H4 (cell line): ENCODE measurements at regions not wholly inside any gene's neighbourhood (a gene's known extent, or its start where the extent isn't known, plus 50 kb on each side); places are given as distances from the start of the nearest gene placed in this dataset.
"Not testable (repeated sequence)": the region's sequence is repeated elsewhere in the genome, so short reads cannot be mapped to it uniquely, and the experiment has no call there.

Source experiments
- DNase-seq: peaks from one replicate; pipeline ENCODE4 v3.0.0-alpha.2; 2015; ENCODE audit warnings: low spot score

DNA sequence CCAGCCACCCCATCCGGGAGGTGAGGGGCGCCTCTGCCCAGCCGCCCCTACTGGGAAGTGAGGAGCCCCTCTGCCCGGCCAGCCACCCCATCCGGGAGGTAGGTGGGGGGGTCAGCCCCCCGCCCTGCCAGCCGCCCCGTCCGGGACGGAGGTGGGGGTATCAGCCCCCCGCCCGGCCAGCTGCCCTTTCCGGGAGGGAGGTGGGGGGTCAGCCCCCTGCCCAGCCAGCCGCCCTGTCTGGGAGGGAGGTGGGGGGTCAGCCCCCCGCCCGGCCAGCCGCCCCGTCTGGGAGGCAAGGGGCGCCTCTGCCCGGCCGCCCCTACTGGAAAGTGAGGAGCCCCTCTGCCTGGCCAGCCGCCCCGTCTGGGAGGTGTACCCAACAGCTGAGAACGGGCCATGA is 299.4 kb upstream of the RORB start:
- not testable (repeated sequence) for DNase-seq

DNA sequence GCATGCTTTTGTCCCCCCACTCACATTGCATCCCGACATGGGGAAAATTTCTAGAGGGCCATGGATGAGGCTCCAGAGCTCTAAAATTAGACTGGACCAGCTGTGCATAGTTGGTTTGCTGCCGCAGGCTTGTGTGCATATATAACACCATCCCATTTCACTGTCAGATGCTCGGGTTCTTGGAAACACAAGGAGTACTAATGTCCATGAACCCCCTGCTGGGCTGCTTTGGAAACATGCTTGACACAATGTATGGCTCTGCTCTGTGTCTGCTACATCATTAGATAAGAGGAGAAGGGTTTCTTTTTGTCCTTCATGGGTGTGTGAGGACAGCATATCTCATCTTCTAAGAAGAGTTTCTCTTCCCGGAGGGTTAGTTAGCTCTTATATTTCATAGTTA is 292.1 kb upstream of the RORB start:
- DNase-seq = no peak

DNA sequence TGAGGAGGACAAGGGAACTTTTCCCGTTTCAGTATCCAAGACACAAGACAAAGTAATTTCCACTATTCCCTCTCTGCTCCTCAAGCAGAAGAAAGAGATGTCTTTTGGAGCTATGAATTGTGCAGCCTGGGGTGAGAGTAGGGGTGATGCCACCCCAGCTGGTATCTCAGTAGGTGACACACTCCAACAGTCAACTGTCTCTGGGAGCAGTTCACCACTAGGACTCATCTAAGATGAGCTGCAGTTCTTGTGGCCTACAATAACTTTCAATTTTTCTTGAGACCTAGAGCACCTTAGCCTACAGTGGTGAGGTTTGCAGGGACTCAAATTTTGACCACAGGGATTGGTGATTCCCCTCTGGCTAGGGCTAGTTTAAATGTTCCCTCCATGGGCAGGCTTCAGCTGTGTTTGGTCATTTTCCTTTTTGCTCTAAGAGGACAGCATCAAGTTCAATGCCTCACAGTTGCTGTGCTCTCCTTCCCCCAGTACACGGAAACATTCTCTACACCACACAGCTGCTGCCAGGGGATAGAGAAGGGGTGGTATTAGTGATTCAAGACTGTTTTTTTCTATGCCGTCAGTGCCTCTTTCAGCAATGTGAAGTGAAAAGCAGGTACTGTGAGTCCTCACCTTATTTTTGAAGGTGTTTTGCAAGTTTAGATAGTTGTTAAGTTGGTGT is 278.6 kb upstream of the RORB start:
- DNase-seq = no peak

DNA sequence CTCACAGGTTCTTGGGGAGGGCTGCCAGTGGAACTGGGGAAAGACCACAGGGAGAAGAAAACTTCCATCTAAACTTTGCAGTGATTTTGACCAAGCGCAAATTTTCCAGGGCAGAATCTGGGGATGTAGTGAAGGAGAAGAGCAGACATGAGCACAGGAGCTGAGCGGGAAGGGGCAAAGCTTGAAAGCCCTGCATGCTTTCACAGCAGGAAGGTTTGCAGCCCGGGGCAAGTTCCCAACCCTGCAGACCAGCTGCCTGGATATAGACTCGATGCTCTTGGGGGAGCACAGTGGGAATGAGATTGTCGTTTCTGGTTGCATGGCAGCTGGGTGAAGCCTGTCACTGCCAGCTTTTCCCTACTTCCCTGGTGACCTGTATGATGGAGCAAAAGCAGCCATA is 276.8 kb upstream of the RORB start:
- no peak for DNase-seq

DNA sequence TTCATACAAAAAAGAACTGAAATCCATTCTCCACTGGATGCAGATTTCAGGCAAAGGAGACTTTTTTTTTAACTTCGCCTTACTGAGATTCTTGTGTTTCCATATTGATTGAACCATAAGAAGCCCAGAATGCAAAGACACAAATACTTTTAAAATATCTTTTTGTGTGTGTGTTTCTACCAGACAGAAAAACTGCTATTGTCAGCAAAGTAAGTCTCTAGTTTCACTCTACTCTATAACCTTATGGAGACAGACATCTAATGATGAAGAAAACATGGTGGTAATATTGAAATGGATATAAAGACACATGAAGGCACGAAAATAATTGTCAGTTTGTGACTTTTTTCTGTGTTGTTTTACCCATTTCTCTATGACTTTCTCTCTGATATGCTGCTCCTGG is 260.3 kb upstream of the RORB start:
- no peak for DNase-seq

DNA sequence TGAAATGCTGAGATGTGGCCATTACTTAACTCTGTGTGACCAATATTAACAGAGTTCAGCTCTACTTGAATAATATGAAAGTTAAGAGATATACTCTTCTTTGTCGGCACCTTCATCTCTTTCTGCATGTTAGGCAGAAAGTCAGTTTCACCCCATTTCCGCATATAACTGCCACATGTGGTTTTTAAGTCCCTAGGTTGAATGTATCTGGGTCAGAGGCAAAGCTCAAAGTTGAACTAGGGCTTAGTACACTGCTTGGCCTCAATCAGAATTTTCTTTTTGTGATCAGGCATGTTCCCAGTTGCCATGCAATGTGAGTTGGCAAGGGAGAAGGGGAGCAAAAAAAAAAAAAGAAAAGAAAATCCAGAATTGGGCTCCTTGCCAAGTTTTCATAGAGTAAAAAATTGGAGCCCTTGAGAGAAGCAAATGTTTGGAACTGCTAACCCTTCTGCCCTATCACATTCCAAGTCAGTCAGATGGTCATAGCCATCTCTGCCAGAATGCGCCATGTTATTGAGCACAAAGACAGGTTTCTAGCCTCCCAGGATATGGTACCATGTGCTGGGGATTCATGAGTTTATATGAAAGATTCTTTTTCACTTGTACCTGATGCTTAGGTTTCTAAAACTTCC is 251.2 kb upstream of the RORB start:
- no peak for DNase-seq

DNA sequence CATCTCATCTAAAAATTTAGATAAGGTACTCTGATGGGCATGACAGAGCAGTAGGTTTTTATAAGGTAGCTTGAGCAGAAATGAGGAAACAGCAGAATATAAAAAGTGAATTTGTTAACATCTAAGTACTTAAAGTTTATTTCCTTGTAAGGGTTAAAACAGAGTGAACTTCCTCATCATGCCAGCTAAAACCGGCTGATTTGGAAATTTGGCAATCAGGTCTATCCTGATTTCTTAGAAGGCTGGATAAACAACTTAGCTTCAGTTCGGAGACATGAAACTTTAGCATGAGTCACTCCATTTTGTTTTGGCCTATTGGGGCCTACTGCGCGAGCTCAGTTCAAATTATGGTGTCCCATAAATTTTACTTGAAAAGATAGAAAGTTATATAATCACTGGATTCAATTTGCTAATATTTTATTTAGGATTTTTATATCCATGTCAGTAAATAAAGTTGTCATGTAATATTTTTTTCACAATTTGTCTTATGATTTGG is 241.6 kb upstream of the RORB start:
- DNase-seq = no peak

DNA sequence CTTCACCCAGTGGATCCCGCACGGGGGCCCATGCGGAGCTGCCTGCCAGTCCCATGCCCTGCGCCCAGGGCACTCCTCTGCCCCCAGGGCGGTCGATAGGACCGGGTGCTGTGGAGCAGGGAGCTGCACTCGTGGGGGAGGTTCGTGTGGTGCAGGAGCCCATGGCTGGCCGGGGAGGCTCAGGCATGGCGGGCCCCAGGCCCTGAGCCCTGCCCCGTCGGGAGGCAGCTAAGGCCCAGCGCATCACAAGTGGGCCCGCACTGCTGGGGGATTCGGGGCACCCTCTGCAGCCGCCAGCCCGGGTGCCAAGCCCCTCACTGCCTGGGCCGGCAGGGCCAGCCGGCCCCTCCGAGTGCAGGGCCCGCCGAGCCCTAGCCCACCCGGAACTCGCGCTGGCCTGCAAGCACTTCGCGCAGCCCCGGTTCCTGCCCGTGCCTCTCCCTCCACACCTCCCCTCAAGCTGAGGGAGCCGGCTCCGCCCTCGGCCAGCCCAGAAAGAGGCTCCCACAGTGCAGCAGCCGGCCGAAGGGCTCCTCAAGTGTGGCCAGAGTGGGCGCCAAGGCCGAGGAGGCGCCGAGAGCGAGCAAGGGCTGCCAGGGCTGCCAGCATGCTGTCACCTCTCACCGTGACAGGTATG is 221.1 kb upstream of the RORB start:
- DNase-seq = no peak

DNA sequence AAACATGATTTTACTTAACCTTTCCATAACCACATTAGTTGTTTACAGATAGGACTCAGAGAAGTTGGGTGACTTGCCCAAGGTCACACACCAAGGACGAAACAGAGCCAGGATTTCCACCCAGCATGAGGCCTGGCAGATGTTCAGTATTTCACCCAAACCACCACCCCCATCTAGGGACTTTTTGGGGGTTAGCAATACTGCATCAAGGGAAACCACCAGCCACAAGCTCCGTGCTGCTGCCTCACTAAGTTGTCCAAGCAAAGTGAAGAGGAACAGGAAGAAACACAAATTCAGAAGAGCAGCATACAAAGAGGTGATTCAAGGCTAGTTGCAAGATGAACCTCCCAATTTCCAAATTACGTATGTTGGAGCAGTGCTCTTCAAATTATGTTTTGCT is 219.6 kb upstream of the RORB start:
- no peak for DNase-seq

DNA sequence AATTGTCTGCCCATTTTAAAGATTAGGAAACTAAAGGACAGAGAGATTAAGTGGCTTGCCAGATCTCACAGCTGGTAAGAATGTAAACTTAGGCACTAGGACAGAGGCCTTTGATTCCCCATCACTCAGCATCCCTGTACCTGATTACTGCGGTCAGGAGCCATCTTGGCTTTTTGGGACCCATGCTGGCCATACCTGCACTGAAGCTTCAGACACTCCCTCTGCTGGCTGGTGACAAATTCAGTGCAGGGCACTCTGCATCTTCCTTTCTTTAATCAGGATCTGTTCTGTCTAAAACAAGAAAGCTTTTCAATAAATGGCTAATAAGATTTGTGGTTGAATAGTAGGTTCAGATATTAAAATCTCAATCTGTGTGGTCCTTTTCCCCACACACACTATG is 215.5 kb upstream of the RORB start:
- no peak for DNase-seq

DNA sequence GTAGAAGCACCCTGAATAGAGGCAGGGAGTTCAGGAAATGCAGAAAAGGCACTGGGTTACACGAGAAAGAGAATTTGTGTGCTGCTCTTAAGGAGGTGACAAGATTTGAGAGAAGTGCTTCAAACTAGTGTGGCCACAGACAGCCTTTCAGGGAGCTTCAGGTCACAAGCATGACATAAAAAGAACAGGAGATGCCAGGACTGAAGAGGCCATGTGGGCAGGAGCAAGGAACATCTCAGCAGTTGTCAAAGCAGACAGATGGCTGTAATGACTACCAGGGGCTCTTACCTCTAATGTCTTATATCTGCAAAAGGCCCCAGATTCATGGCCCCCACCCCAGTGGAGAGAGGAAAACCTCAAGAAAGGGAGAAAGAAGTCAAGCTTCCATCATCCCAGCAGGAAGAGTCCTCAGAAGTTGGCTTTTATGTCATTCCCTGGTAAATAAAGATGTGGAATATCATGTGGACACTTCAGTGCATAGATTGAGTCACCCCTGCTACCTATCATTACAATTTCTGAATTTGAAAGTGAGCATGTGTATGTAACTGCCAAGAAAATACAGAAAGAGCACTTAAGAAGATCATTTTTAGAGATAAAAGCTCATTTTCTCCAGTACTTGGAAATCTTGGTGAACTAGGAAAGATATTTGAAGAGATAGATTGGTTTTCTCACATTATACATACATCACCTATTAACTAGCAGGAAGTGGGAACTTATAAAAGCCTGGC is 214.4 kb upstream of the RORB start:
- DNase-seq = no peak

DNA sequence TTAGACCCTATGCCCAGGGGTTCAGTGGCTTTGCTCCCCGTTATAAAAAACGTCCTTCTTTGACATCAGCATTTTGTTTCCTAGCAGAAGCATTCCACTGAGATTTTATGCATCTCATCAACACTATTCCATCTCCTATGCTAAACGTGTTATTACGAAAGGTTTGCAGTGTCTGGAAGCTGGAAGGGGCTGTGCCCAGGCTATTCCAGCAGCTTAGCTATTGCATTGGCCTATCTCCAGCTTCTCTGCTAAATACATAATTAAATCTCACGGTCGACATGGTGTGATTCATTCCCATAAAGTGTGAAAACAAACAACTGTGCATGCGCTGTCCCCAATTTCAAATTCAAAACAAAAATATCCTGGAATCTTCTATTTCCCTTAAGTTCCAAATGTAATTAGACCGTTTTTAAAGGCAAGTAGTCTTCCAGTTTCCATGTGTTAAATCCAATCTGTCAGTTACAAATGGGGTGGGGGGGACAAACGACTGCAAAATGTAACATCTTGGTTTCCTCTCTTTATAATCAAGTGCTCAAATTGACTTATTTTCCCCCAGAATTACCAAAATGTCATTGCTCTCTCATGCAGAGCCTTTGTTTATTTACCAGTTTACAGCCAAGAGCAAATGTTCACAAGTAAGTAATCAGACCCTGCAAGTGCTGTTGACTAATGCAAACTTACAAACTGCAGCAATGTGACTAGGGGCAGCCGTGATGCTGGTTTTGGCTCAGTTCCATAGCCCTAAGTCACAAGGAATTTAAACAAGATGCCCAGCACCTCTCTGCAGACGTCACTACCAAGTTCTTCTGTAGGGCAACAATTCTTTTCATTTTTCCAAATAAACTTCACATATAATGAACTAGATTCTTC is 212.3 kb upstream of the RORB start:
- peak; percentile 79 for DNase-seq

DNA sequence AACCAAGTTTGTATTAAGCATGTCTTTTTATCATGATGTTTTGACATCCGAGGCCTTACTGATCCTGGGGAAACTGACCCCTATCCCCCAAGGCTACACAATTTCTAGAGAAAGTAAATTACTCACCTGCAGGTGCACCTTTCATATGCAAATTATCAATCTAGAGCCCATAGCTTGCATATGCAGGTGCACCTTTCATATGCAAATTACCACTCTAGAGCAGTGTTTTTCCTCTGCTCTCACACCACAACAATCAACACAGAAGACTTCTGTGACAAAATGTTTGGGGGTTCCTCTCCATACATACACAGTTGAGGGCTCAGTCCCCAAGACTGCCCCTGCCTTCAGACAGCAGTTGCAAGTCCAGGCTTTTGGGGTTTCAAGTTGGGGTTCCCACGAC is 203.7 kb upstream of the RORB start:
- no peak for DNase-seq

DNA sequence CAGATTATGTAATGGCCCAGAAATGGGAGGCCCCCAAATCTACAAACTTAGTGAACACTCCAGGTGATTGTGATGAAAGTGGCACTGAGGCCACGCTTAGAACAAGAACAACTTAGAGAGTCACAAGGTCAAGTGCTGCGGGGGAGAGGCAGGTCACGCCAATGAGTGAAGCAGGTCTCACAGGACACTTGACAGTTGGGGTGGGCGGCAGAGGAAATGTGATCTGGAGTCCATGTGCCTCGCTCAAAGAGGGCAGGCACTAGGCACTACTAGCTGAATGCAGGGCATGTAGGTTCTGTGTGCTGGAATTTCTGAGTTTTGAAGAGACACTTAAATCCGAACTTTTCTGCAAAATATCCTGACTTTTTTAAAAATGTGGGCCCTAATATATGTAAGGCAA is 193.2 kb upstream of the RORB start:
- no peak for DNase-seq

DNA sequence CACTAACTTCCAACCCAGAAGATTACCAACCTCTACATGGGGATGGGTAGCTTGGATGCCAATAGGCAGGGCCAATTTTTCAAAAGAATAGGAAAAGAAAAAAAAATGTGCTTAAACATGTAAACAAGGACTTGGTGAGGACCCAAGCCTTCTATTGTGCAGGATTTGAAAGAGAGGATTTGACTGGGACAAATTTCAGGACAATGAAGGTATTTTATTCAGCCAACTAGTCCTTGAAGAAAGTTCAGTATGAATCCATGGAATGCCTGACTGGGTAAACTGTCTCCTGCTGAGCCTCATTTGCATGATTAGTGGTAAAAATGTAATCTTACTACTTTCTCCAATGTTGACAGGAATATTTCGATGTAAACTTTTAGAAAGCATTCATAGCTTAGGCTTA is 192.5 kb upstream of the RORB start:
- DNase-seq = no peak

DNA sequence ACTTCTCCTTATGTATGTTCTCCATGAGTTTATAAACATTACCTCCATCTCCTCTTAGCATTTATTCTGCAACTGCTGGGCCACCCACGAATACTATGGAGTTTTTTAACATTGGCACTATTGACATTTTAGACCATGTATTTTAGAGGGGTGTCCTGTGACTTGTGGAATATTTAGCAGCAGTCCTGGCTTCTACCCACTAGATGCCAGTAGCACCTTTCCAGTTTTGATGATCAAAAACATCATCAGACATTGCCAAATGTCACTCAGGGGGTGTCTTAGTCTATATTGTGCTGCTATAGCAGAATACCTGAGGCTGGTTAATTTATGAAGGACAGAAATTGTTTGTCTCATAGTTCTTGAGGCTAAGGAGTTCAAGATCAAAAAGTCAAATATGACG is 187.5 kb upstream of the RORB start:
- DNase-seq = no peak

DNA sequence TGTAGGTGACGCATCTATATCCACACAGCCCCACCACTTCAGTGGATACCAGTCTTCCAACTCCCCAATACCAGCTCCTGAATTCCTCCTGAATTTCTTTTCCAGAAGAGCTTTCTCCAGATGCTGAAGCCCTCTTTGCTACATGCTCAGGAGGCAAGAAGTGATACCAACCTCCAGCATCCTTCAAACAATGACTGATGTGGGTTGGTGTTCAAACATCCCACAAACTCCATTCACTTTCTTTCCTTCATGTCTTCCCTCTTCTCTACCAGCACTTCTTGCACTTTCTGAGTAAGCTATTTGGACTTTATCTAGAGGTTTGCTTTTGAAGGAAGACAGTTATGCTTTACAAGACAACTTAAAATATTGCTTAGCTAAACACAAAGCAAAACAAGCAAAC is 179.9 kb upstream of the RORB start:
- DNase-seq = no peak

DNA sequence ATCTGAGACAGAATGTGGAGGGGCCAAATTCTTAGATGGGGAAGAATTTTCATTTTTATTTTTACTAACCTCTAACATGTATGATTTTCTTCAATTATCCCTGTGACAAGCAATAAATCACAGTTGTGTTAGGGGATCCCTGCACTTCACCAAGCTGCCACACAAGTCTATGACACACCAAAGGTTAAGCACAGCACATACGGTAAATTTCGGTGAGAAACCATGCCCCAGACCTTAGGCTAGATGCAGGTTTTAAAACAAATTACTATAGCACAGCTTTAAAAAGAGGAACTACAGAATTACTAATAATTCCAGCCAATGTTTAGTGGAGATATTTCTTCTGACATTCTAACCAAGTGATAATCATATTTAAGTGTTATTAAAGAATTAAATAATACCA is 175.7 kb upstream of the RORB start:
- DNase-seq = no peak

DNA sequence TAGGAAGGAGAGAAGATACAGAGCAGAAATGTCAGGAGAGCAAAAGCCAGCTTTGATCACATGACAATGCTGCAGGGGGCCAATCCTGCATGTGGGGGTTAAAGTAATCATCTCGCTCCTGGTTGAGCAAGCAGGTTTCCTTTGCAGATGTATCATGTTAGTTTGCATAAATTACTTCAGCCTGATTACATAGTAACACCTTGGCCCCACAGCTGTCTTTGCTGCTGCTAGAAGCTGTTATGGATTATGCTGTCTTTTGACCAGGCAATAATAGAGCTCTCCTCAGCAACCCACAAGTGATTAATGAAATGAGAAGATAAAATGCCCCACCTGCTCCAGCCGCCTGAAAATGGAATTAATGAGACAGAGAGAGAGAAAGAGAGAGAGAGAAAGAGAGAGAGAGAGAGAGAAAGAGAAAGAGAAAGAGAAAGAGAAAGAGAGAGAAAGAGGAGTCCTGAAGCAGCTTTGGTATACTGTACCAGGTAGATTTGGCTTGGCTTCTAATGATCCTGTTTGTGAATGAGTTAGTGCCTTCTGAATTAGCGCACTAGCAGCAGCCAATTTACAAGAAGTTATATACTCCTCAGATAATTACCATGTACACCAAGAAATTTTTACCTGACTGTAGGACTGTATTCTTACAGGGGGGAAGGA is 174.3 kb upstream of the RORB start:
- no peak for DNase-seq

DNA sequence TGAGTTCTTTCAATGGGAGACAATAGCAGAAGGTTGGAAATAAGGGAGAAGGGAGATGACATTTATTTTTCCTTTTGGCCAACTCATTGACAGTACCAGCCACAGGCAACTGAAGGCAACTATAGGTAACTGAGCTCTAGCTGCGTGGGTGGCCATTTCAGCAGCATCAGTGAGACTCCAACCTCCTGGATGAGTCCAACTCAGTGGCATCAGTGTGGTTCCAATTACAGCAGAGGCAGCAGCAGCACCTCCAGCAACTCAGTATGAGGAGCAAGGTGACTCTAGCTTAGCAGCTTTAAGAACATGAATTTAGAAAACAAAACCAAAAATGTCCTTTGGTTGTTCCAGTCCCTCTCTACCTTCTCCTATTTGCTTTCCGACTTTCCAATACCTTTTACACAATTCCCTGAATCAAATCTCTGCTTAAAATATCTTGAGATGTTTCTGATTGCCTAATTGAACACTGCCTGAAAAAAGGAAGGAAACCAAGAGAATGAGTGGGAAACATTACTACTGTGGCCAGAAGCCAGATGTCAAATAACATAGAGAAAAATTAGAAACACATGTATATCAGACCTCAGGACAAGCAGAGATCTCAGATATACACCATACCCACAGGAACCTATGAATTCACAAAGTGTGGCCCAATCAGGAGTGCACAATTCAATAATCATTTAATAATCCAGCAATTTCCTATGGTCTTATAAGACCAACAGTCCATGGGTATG is 166.5 kb upstream of the RORB start:
- DNase-seq = no peak

DNA sequence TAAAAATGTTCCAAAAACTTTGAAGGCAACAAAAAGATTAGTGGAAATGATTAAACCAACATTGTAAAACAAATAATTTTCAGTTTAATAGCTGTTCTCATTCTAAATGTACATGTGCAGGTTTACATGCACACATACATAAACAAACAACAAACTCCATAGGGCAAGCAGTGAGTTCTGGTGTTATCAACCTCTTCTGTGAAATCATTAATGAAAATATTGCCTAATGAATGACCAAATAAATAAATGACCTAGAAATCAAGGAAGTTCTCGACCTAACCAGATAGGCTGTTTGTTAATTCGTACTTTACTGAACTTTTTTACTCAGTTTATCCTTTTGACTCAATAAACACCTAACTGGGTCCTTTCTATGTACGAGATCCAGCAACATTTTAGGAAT is 165.5 kb upstream of the RORB start:
- no peak for DNase-seq
